ENCODE measurements at regions not wholly inside any gene's neighbourhood (a gene's known extent, or its start where the extent isn't known, plus 50 kb on each side); places are given as distances from the start of the nearest gene placed in this dataset.

DNA sequence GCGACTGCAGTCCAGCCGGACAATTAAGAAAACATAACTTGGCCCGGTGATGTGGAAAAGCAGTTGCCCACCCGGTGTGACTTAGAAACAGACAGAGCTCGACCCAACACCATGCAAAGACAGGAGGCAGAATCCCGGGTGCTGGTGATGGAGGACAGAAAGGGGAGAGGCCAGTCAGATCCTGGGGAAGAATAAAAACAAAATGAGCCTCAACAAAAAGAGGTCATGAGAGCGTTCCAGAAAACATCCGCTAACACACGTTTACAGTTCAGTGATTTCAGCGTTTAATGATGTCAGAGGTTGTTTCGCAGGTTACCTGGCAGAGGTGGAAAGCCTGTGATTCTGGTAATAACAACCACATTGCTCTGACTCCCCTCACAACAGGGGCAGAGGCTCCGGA, 111.9 kb downstream of the OSR1 start:
- DNase-seq (ENCODE audit: extremely low spot score in 2 of 2) = no peak
- TF ChIP-seq POLR2A (IDR thresholded peaks at IDR 0.05) = no peak
- no peak for TF ChIP-seq POLR2AphosphoS5 (IDR thresholded peaks at IDR 0.05; ENCODE audit: insufficient read depth in 1 of 2, low read depth in 1 of 2)
- TF ChIP-seq, protein P1, sequence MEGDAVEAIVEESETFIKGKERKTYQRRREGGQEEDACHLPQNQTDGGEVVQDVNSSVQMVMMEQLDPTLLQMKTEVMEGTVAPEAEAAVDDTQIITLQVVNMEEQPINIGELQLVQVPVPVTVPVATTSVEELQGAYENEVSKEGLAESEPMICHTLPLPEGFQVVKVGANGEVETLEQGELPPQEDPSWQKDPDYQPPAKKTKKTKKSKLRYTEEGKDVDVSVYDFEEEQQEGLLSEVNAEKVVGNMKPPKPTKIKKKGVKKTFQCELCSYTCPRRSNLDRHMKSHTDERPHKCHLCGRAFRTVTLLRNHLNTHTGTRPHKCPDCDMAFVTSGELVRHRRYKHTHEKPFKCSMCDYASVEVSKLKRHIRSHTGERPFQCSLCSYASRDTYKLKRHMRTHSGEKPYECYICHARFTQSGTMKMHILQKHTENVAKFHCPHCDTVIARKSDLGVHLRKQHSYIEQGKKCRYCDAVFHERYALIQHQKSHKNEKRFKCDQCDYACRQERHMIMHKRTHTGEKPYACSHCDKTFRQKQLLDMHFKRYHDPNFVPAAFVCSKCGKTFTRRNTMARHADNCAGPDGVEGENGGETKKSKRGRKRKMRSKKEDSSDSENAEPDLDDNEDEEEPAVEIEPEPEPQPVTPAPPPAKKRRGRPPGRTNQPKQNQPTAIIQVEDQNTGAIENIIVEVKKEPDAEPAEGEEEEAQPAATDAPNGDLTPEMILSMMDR (IDR thresholded peaks at IDR 0.05) = no peak
- no peaks in the 10 kb centered on the region for H3K27me3 ChIP-seq
- no peak overlapping the region for H3K4me3 ChIP-seq
- intact Hi-C loops (cut with DNase I) = no loop called here
- no peaks in the 10 kb centered on the region for H3K9me3 ChIP-seq
- H3K27ac ChIP-seq = no peak overlapping the region
- H3K36me3 ChIP-seq = no peaks in the 10 kb centered on the region
- H3K4me1 ChIP-seq = no peaks in the 10 kb centered on the region

GRCh38 chr2:19244460-19245363, 113.7 kb downstream of the OSR1 start:
- Histone ChIP-seq H3K27me3 (no peaks in the 10 kb centered on the region), H3K27ac (no peak overlapping the region), H3K36me3 (no peaks in the 10 kb centered on the region), H3K4me3 (no peak overlapping the region), H3K9me3 (no peaks in the 10 kb centered on the region), H3K4me1 (no peaks in the 10 kb centered on the region)
- no peak for DNase-seq (ENCODE audit: extremely low spot score in 2 of 2)
- intact Hi-C loops (cut with DNase I) = no loop called here
- TF ChIP-seq POLR2A (IDR thresholded peaks at IDR 0.05) (no peak), POLR2AphosphoS5 (IDR thresholded peaks at IDR 0.05; ENCODE audit: insufficient read depth in 1 of 2, low read depth in 1 of 2) (no peak)
- TF ChIP-seq, protein P1 (IDR thresholded peaks at IDR 0.05) = no peak

- Histone ChIP-seq H3K27ac (no peak overlapping the region), H3K9me3 (no peaks in the 10 kb centered on the region), H3K4me1 (peaks cover 21% of the 10 kb centered on the region), H3K36me3 (no peaks in the 10 kb centered on the region), H3K4me3 (no peak overlapping the region), H3K27me3 (no peaks in the 10 kb centered on the region)
- DNase-seq (ENCODE audit: extremely low spot score in 2 of 2) = no peak
- TF ChIP-seq, protein P1 (IDR thresholded peaks at IDR 0.05) = no peak
- TF ChIP-seq POLR2AphosphoS5 (IDR thresholded peaks at IDR 0.05; ENCODE audit: insufficient read depth in 1 of 2, low read depth in 1 of 2) (no peak), POLR2A (IDR thresholded peaks at IDR 0.05) (no peak)
- intact Hi-C loops (cut with DNase I) = no loop called here
These were observed 119.9 kb downstream of the OSR1 start for GRCh38 chr2:19238440-19239060.

DNA sequence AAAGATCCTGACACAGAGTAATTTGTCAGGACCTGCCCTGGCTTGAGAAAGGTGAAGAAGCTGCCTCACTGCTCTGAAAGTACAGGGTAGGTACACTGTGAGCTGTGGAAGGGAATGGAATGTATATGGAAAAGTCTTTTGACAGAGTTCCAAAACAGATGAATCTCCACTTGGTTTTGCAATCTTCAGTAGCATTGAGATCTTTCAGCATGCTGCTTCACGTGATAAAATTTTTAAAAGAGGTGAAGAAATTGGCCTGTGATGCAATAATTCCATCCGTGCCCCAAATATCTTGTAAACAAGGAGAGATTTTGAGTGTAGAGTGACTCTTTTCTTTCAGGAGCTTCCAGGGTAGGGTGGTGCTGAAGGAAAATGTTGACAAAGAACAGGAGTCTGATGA, 123.1 kb downstream of the OSR1 start:
- Histone ChIP-seq H3K4me3 (no peak overlapping the region), H3K36me3 (no peaks in the 10 kb centered on the region), H3K9me3 (no peaks in the 10 kb centered on the region), H3K27me3 (no peaks in the 10 kb centered on the region), H3K4me1 (peaks cover 21% of the 10 kb centered on the region), H3K27ac (peak overlapping the region; percentile 51)
- no peak for DNase-seq (ENCODE audit: extremely low spot score in 2 of 2)
- TF ChIP-seq, protein P1 (IDR thresholded peaks at IDR 0.05) = no peak
- peak; percentile 37 to 95 for TF ChIP-seq POLR2AphosphoS5 (IDR thresholded peaks at IDR 0.05; ENCODE audit: insufficient read depth in 1 of 2, low read depth in 1 of 2)
- TF ChIP-seq POLR2A (IDR thresholded peaks at IDR 0.05) = no peak
- intact Hi-C loops (cut with DNase I) = no loop called here

- TF ChIP-seq POLR2A (IDR thresholded peaks at IDR 0.05) (no peak), POLR2AphosphoS5 (IDR thresholded peaks at IDR 0.05; ENCODE audit: insufficient read depth in 1 of 2, low read depth in 1 of 2) (no peak)
- TF ChIP-seq, protein P1 (IDR thresholded peaks at IDR 0.05) = no peak
- H3K27ac ChIP-seq = no peak overlapping the region
- H3K27me3 ChIP-seq = no peaks in the 10 kb centered on the region
- intact Hi-C loops (cut with DNase I) = no loop called here
- no peaks in the 10 kb centered on the region for H3K36me3 ChIP-seq
- H3K9me3 ChIP-seq = no peaks in the 10 kb centered on the region
- no peak for DNase-seq (ENCODE audit: extremely low spot score in 2 of 2)
- H3K4me1 ChIP-seq = peaks cover 33% of the 10 kb centered on the region
- H3K4me3 ChIP-seq = no peak overlapping the region
These were observed 126.1 kb downstream of the OSR1 start for GRCh38 chr2:19232312-19232711.

Data from vagina (tissue), 2 donors.